GM10266 (cell line): ENCODE measurements at regions not wholly inside any gene's neighbourhood (a gene's known extent, or its start where the extent isn't known, plus 50 kb on each side); places are given as distances from the start of the nearest gene placed in this dataset.
A peak's percentile ranks its signal among the peaks of the same experiment; 100 is the strongest.

ENCODE experiments used
- DNase-seq: peaks from one replicate; pipeline ENCODE4 v3.0.0; 2012; ENCODE audit errors: extremely low spot score
- TF ChIP-seq, protein P1 (sequence below): IDR thresholded peaks from 2 replicates; pipeline ENCODE4 v1.5.1; 2012; ENCODE audit warnings: mild to moderate bottlenecking, low read depth; ENCODE audit not compliant: control insufficient read depth, insufficient read depth; ENCODE audit errors: missing control alignments

DNA sequence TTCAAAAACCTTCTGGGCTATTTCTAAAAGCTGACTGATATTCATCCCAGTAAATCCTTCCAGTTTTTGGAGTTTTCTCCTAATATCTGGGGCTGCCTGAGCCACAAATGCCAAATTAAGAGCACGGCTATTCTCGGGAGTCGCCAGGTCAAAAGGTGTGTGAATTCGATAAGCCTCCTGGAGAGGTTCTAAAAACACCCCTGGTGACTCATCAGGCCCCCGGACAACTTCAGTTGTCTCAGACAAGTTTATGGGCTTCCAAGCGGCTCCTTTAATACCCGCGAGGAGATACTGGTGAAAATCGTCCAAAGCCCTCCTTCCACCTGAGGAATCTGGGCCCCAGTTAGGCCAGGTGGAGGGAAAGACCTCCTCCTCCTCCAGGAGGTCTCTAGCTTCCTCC, 677.1 kb downstream of the TMEM121 start:
- TF ChIP-seq, protein P1, sequence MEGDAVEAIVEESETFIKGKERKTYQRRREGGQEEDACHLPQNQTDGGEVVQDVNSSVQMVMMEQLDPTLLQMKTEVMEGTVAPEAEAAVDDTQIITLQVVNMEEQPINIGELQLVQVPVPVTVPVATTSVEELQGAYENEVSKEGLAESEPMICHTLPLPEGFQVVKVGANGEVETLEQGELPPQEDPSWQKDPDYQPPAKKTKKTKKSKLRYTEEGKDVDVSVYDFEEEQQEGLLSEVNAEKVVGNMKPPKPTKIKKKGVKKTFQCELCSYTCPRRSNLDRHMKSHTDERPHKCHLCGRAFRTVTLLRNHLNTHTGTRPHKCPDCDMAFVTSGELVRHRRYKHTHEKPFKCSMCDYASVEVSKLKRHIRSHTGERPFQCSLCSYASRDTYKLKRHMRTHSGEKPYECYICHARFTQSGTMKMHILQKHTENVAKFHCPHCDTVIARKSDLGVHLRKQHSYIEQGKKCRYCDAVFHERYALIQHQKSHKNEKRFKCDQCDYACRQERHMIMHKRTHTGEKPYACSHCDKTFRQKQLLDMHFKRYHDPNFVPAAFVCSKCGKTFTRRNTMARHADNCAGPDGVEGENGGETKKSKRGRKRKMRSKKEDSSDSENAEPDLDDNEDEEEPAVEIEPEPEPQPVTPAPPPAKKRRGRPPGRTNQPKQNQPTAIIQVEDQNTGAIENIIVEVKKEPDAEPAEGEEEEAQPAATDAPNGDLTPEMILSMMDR: no peak
- no peak for DNase-seq

- DNase-seq: no peak
- TF ChIP-seq, protein P1: no peak
These were observed 677.7 kb downstream of the TMEM121 start for GRCh38 chr14:106204063-106204462.

GRCh38 chr14:106207316-106207715, 680.9 kb downstream of the TMEM121 start:
- DNase-seq: no peak

DNA sequence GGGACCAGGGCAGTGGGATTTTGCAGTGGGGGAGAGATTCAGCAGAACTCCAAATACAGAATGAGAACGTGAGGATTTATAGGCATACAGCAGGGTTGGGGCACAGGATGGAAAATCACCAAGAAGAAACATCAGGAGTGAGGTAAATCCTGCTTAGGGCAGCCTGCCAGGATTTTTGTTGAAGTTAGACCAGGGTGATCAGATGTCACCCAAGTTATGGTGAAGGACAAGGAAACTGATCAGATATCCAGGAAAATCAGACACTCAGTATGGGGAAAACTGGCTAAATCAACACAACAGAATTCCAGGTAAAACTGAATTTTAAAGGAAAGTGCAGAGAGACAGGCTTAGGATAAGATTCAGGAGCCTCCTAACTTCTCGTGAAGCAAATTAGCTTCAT, 682.4 kb downstream of the TMEM121 start:
- TF ChIP-seq, protein P1: no peak
- DNase-seq: no peak

More at GRCh38 chr14:106207316-106207715, 680.9 kb downstream of the TMEM121 start:
- TF ChIP-seq, protein P1: no peak

DNA sequence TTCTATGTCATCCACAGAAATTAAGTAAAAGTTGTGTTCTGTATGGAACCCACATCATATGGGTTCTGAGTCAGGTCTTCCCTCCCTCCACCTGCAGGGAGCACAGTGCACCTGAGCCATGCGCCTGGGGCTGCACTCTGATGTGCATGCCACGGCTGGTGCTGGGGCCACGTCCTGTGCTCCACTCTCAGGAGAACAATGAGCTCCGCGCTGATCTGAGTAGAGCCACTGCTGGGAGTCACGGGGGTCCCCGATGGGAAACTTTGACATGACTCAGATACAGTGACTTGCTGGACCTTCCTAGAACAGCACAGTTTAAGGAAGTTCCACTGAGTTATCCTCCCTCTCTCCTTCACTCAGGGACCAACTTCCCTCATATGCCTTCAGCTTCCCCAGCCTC, 683.4 kb downstream of the TMEM121 start:
- TF ChIP-seq, protein P1: no peak
- no peak for DNase-seq

GRCh38 chr14:106210650-106211049, 684.3 kb downstream of the TMEM121 start:
- peak; percentile 2 for DNase-seq
- TF ChIP-seq, protein P1: peak; percentile 41

DNA sequence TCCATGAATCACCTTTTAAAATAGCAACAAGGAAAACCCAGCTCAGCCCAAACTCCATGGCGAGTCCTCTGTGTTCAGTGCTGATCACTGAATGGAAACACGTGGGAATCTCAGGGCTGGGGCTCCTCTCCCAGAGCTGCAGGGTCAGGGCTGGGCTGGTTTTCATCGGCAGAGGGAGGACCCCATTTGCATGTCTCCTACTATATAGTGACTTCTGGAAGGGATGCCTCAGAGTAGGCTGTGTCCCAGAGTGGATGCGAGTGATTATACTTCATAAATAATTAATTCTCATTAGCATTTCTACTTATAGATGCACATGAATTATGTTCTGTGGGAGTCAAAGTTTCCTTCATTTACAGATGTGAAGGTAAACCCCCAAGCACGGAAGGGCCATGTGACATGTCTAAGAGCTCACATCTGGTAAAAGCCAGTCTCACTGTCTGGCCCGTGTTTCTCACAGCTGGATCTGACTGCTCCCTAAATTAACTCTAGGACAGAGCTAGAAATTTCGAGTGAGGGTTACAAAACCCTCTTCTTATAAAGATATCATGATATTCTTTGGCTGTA, 685.0 kb downstream of the TMEM121 start:
- no peak for DNase-seq
- TF ChIP-seq, protein P1: no peak
